Stimulated activated naive B cell treated with anti-CD40 and anti-IgM and Interleukin-4, amounts not matched to agents 10 μg/mL and 1 μg/mL and 100 μg/mL, for 72 hours (primary cell): ENCODE measurements at regions not wholly inside any gene's neighbourhood (a gene's known extent, or its start where the extent isn't known, plus 50 kb on each side); places are given as distances from the start of the nearest gene placed in this dataset.

Experiments
- ATAC-seq, 2 donors: fragments of 150-1000 bp; cut with Tn5 transposase; replicated peaks; 2 replicates each; pipeline ENCODE4 v1.10.0; 2021; ENCODE audit warnings: moderate library complexity in 1 of 2
- DNase-seq: peaks from one replicate; pipeline ENCODE4 v3.0.0; 2021
- H3K27ac Mint-ChIP-seq: one replicate; pipeline ENCODE4 v1.8.0; 2022; ENCODE audit warnings: mild to moderate bottlenecking, mixed read lengths
- H3K27me3 Mint-ChIP-seq, 2 donors: one replicate each; pipeline ENCODE4 v1.8.0; 2022; ENCODE audit warnings: mixed read lengths in 2 of 2
- H3K36me3 Mint-ChIP-seq, 2 donors: one replicate each; pipeline ENCODE4 v1.8.0; 2022; ENCODE audit warnings: mixed read lengths in 2 of 2, mild to moderate bottlenecking in 1 of 2
- H3K4me1 Mint-ChIP-seq, 2 donors: one replicate each; pipeline ENCODE4 v1.8.0; 2022; ENCODE audit warnings: mixed read lengths in 2 of 2, mild to moderate bottlenecking in 1 of 2
- H3K4me3 Mint-ChIP-seq, 2 donors: one replicate each; pipeline ENCODE4 v1.8.0; 2022; ENCODE audit warnings: mild to moderate bottlenecking in 2 of 2, mixed read lengths in 2 of 2, moderate library complexity in 1 of 2
- H3K9me3 Mint-ChIP-seq, 2 donors: one replicate each; pipeline ENCODE4 v1.8.0; 2022; ENCODE audit warnings: mixed read lengths in 2 of 2, mild to moderate bottlenecking in 1 of 2

GRCh38 chr9:79335987-79336386 is 235.8 kb upstream of the TLE4 start:
- no peak for DNase-seq
- Mint-ChIP-seq H3K4me1 (no peaks in the 10 kb centered on the region), H3K36me3 (no peaks in the 10 kb centered on the region), H3K9me3 (peaks cover 6 to 7% of the 10 kb centered on the region in 2 donors), H3K27me3 (peaks cover 0 to 3% of the 10 kb centered on the region in 2 donors), H3K4me3 (no peak overlapping the region), H3K27ac (no peak overlapping the region)
- ATAC-seq = no peak

- no peak for DNase-seq
- Mint-ChIP-seq H3K27me3 (peaks cover 0 to 3% of the 10 kb centered on the region in 2 donors), H3K9me3 (peaks cover 2 to 3% of the 10 kb centered on the region in 2 donors), H3K27ac (no peak overlapping the region), H3K4me3 (no peak overlapping the region), H3K4me1 (no peaks in the 10 kb centered on the region), H3K36me3 (no peaks in the 10 kb centered on the region)
- ATAC-seq = no peak
Observed at GRCh38 chr9:79341561-79341960, 230.2 kb upstream of the TLE4 start.

- Mint-ChIP-seq H3K36me3 (no peaks in the 10 kb centered on the region), H3K27ac (no peak overlapping the region), H3K9me3 (no peaks in the 10 kb centered on the region), H3K4me1 (no peaks in the 10 kb centered on the region), H3K4me3 (no peak overlapping the region), H3K27me3 (no peaks in the 10 kb centered on the region)
- DNase-seq = no peak
- no peak for ATAC-seq
Observed at GRCh38 chr9:79346350-79347020, 225.3 kb upstream of the TLE4 start.

- Mint-ChIP-seq H3K9me3 (no peaks in the 10 kb centered on the region), H3K4me3 (no peak overlapping the region), H3K27me3 (no peaks in the 10 kb centered on the region), H3K27ac (no peak overlapping the region), H3K4me1 (peaks cover 4 to 12% of the 10 kb centered on the region in 2 donors), H3K36me3 (no peaks in the 10 kb centered on the region)
- DNase-seq (no peak), ATAC-seq (no peak)
Observed at GRCh38 chr9:79352322-79352721, 219.4 kb upstream of the TLE4 start.

GRCh38 chr9:79353856-79354520 is 217.8 kb upstream of the TLE4 start:
- H3K36me3 Mint-ChIP-seq = no peaks in the 10 kb centered on the region
- no peak for ATAC-seq
- H3K27me3 Mint-ChIP-seq = peaks cover 0 to 5% of the 10 kb centered on the region in 2 donors
- DNase-seq = no peak
- no peak overlapping the region for H3K4me3 Mint-ChIP-seq
- H3K27ac Mint-ChIP-seq = no peak overlapping the region
- no peaks in the 10 kb centered on the region for H3K9me3 Mint-ChIP-seq
- H3K4me1 Mint-ChIP-seq = peaks cover 6 to 16% of the 10 kb centered on the region in 2 donors

- DNase-seq = no peak
- no peak for ATAC-seq
- H3K4me3 Mint-ChIP-seq = no peak overlapping the region
- H3K36me3 Mint-ChIP-seq = no peaks in the 10 kb centered on the region
- H3K4me1 Mint-ChIP-seq = peaks cover 6 to 16% of the 10 kb centered on the region in 2 donors
- no peak overlapping the region for H3K27ac Mint-ChIP-seq
- H3K27me3 Mint-ChIP-seq = peaks cover 5% of the 10 kb centered on the region in 2 donors
- no peaks in the 10 kb centered on the region for H3K9me3 Mint-ChIP-seq
Observed at GRCh38 chr9:79357194-79357593, 214.6 kb upstream of the TLE4 start.

- DNase-seq (no peak), ATAC-seq (no peak)
- Mint-ChIP-seq H3K27me3 (peaks cover 5% of the 10 kb centered on the region in 2 donors), H3K27ac (peak overlapping the region; percentile 20), H3K9me3 (no peaks in the 10 kb centered on the region), H3K4me3 (no peak overlapping the region), H3K36me3 (no peaks in the 10 kb centered on the region), H3K4me1 (peaks cover 6 to 16% of the 10 kb centered on the region in 2 donors)
Observed at GRCh38 chr9:79357616-79358015, 214.1 kb upstream of the TLE4 start.

GRCh38 chr9:79360387-79361347 is 211.1 kb upstream of the TLE4 start:
- Mint-ChIP-seq H3K4me3 (no peak overlapping the region), H3K9me3 (no peaks in the 10 kb centered on the region), H3K4me1 (peaks cover 6 to 16% of the 10 kb centered on the region in 2 donors), H3K27ac (no peak overlapping the region), H3K27me3 (peaks cover 5% of the 10 kb centered on the region in 2 donors), H3K36me3 (no peaks in the 10 kb centered on the region)
- DNase-seq (no peak), ATAC-seq (no peak)

GRCh38 chr9:79362100-79363081 is 209.4 kb upstream of the TLE4 start:
- Mint-ChIP-seq H3K9me3 (no peaks in the 10 kb centered on the region), H3K36me3 (no peaks in the 10 kb centered on the region), H3K4me3 (no peak overlapping the region), H3K27ac (no peak overlapping the region), H3K4me1 (peaks cover 2 to 4% of the 10 kb centered on the region in 2 donors), H3K27me3 (peaks cover 5% of the 10 kb centered on the region in 2 donors)
- DNase-seq = no peak
- no peak for ATAC-seq

- no peaks in the 10 kb centered on the region for H3K4me1 Mint-ChIP-seq
- peaks cover 0 to 5% of the 10 kb centered on the region in 2 donors for H3K9me3 Mint-ChIP-seq
- peaks cover 0 to 8% of the 10 kb centered on the region in 2 donors for H3K27me3 Mint-ChIP-seq
- ATAC-seq (no peak), DNase-seq (no peak)
- no peaks in the 10 kb centered on the region for H3K36me3 Mint-ChIP-seq
- H3K27ac Mint-ChIP-seq = no peak overlapping the region
- H3K4me3 Mint-ChIP-seq = no peak overlapping the region
Observed at GRCh38 chr9:79369676-79370075, 202.1 kb upstream of the TLE4 start.

GRCh38 chr9:79371301-79371700 is 200.5 kb upstream of the TLE4 start:
- no peak overlapping the region for H3K27ac Mint-ChIP-seq
- peaks cover 0 to 8% of the 10 kb centered on the region in 2 donors for H3K27me3 Mint-ChIP-seq
- H3K4me3 Mint-ChIP-seq = no peak overlapping the region
- H3K4me1 Mint-ChIP-seq = no peaks in the 10 kb centered on the region
- peaks cover 0 to 5% of the 10 kb centered on the region in 2 donors for H3K9me3 Mint-ChIP-seq
- no peaks in the 10 kb centered on the region for H3K36me3 Mint-ChIP-seq
- DNase-seq (no peak), ATAC-seq (no peak)

- H3K27ac Mint-ChIP-seq = no peak overlapping the region
- H3K4me3 Mint-ChIP-seq = no peak overlapping the region
- ATAC-seq = no peak
- no peak for DNase-seq
- peaks cover 0 to 9% of the 10 kb centered on the region in 2 donors for H3K27me3 Mint-ChIP-seq
- H3K9me3 Mint-ChIP-seq = peaks cover 0 to 5% of the 10 kb centered on the region in 2 donors
- no peaks in the 10 kb centered on the region for H3K36me3 Mint-ChIP-seq
- no peaks in the 10 kb centered on the region for H3K4me1 Mint-ChIP-seq
Observed at GRCh38 chr9:79371948-79372555, 199.7 kb upstream of the TLE4 start.

- DNase-seq = no peak
- no peak overlapping the region for H3K4me3 Mint-ChIP-seq
- ATAC-seq = no peak
- no peaks in the 10 kb centered on the region for H3K36me3 Mint-ChIP-seq
- H3K27ac Mint-ChIP-seq = no peak overlapping the region
- peaks cover 2% of the 10 kb centered on the region in 2 donors for H3K4me1 Mint-ChIP-seq
- peaks cover 3 to 9% of the 10 kb centered on the region in 2 donors for H3K9me3 Mint-ChIP-seq
- peaks cover 0 to 7% of the 10 kb centered on the region in 2 donors for H3K27me3 Mint-ChIP-seq
Observed at GRCh38 chr9:79377339-79377855, 194.4 kb upstream of the TLE4 start.
